OCI-LY3 (cell line): ENCODE measurements at regions not wholly inside any gene's neighbourhood (a gene's known extent, or its start where the extent isn't known, plus 50 kb on each side); places are given as distances from the start of the nearest gene placed in this dataset.

Experiments used
- EZH2phosphoT487 ChIP-seq: fragments of 200-600 bp; shearing (Covaris generic); IDR thresholded peaks from 2 replicates; pipeline ENCODE4 v1.6.1; 2018; ENCODE audit warnings: antibody characterized with exemption, mixed run types, low read depth
- TF ChIP-seq, protein P1 (sequence below): fragments of 200-600, 300-600 bp; sonication (generic); IDR thresholded peaks from 2 replicates; pipeline ENCODE4 v1.5.1; 2014; ENCODE audit warnings: antibody characterized with exemption, low read length, low read depth

GRCh38 chr16:54512467-54512995, 225.9 kb upstream of the IRX3 start:
- TF ChIP-seq, protein P1, sequence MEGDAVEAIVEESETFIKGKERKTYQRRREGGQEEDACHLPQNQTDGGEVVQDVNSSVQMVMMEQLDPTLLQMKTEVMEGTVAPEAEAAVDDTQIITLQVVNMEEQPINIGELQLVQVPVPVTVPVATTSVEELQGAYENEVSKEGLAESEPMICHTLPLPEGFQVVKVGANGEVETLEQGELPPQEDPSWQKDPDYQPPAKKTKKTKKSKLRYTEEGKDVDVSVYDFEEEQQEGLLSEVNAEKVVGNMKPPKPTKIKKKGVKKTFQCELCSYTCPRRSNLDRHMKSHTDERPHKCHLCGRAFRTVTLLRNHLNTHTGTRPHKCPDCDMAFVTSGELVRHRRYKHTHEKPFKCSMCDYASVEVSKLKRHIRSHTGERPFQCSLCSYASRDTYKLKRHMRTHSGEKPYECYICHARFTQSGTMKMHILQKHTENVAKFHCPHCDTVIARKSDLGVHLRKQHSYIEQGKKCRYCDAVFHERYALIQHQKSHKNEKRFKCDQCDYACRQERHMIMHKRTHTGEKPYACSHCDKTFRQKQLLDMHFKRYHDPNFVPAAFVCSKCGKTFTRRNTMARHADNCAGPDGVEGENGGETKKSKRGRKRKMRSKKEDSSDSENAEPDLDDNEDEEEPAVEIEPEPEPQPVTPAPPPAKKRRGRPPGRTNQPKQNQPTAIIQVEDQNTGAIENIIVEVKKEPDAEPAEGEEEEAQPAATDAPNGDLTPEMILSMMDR, result no peak
- TF ChIP-seq EZH2phosphoT487, result no peak
